ENCODE measurements at regions not wholly inside any gene's neighbourhood (a gene's known extent, or its start where the extent isn't known, plus 50 kb on each side); places are given as distances from the start of the nearest gene placed in this dataset.

- no peak overlapping the region for H2BK5ac ChIP-seq (ENCODE audit: low read depth, low read length)
- H3K79me2 ChIP-seq (ENCODE audit: control insufficient read depth in 1 of 2, insufficient read depth in 2 of 2, low read length in 2 of 2) = no peaks in the 10 kb centered on the region
- no peak for DNase-seq (ENCODE audit: low read depth in 1 of 2, low spot score in 2 of 2)
- H2BK120ac ChIP-seq (replicated peaks; ENCODE audit: low read depth, low read length) = no peak overlapping the region
- H4K5ac ChIP-seq (ENCODE audit: insufficient read length, low read depth, low read length) = no peak overlapping the region
- no peaks in the 10 kb centered on the region for H3K23me2 ChIP-seq (ENCODE audit: low read depth, low read length)
- no peaks in the 10 kb centered on the region for H3K27me3 ChIP-seq (replicated peaks in 1 of 4; ENCODE audit: control insufficient read depth in 3 of 4, extremely low read depth in 1 of 4, insufficient read depth in 3 of 4, low read length in 3 of 4)
- H3K9ac ChIP-seq (replicated peaks in 1 of 4; ENCODE audit: extremely low read depth in 1 of 4, low read depth in 3 of 4, low read length in 3 of 4) = no peak overlapping the region
- 90% methylated on average over 5 of the region's 5 CpGs; no CpG with 5 or more reads in 1 of the 2 experiments for WGBS, 2 experiments (ENCODE audit: extremely low coverage in 1 of 2, insufficient coverage in 1 of 2, insufficient read length in 1 of 2, insufficient replicate concordance in 2 of 2, low coverage in 1 of 2, low lambda C conversion rate in 2 of 2, missing lambda C conversion rate in 1 of 2)
- FAIRE-seq = no peak
- no peaks in the 10 kb centered on the region for H3K4me1 ChIP-seq (replicated peaks in 1 of 4; ENCODE audit: control insufficient read depth in 3 of 4, insufficient read depth in 4 of 4, low read length in 3 of 4)
- H2BK15ac ChIP-seq (ENCODE audit: low read length) = no peak overlapping the region
- H4K8ac ChIP-seq (ENCODE audit: extremely low read depth, insufficient read depth, low read length) = no peak overlapping the region
- TF ChIP-seq SIRT6 (IDR thresholded peaks at IDR 0.05; ENCODE audit: low read length) (no peak), CBX5 (IDR thresholded peaks at IDR 0.05; ENCODE audit: low read depth, low read length) (no peak), TEAD4 (IDR thresholded peaks at IDR 0.05; ENCODE audit: low read depth, low read length) (no peak), KDM4A (IDR thresholded peaks at IDR 0.05; ENCODE audit: low read depth, low read length, severe bottlenecking) (no peak), EGR1 (IDR thresholded peaks at IDR 0.05; ENCODE audit: borderline replicate concordance, low read depth, low read length) (no peak), PHF8 (conservative IDR thresholded peaks at IDR 0.05; ENCODE audit: low read depth, low read length) (no peak)
- no peak overlapping the region for H3K4ac ChIP-seq (replicated peaks; ENCODE audit: insufficient read length, low read depth, low read length)
- H3K56ac ChIP-seq (replicated peaks; ENCODE audit: insufficient read length, low read depth, low read length) = no peak overlapping the region
- no peak overlapping the region for H3K4me2 ChIP-seq (ENCODE audit: insufficient read depth in 1 of 2, low read depth in 2 of 2, low read length in 2 of 2)
- H2BK12ac ChIP-seq (ENCODE audit: low read depth, low read length) = no peak overlapping the region
- ChIA-PET CTCF (ENCODE audit: partially characterized antibody) (interaction anchor here (1.0 to 1.4 kb wide), 2 partner anchors 9 to 13 kb away, joined by 3 to 4 read pairs; no protein-coding TSS in a partner anchor), POLR2A (ENCODE audit: partially characterized antibody) (no interaction called here)
- H3K14ac ChIP-seq (ENCODE audit: insufficient read length) = no peak overlapping the region
- no peak overlapping the region for H2BK20ac ChIP-seq (ENCODE audit: low read length)
- no peak overlapping the region for H3K27ac ChIP-seq (ENCODE audit: low read depth, low read length)
- H4K91ac ChIP-seq (replicated peaks; ENCODE audit: insufficient read length, low read length) = no peak overlapping the region
- H2AK5ac ChIP-seq (ENCODE audit: low read depth, low read length) = no peak overlapping the region
- H3K9me3 ChIP-seq (ENCODE audit: insufficient read depth in 2 of 2, low read depth in 1 of 2, low read length in 1 of 2) = no peaks in the 10 kb centered on the region
- no peak overlapping the region for H3K23ac ChIP-seq (ENCODE audit: insufficient read length)
- H3K79me1 ChIP-seq (ENCODE audit: low read depth, low read length) = no peaks in the 10 kb centered on the region
- H3K18ac ChIP-seq (ENCODE audit: extremely low read depth, low read length) = no peak overlapping the region
- no peak overlapping the region for H2AFZ ChIP-seq (ENCODE audit: low read length)
- no peak overlapping the region for H3K4me3 ChIP-seq (ENCODE audit: extremely low read depth in 1 of 4, insufficient read depth in 2 of 4, low read depth in 3 of 4, low read length in 4 of 4)
- H4K20me1 ChIP-seq (replicated peaks in 1 of 2; ENCODE audit: control insufficient read depth in 1 of 2, insufficient read depth in 2 of 2, low read length in 2 of 2) = no peaks in the 10 kb centered on the region
- H3K36me3 ChIP-seq (ENCODE audit: control insufficient read depth in 2 of 4, insufficient read depth in 4 of 4, low read length in 3 of 4) = no peaks in the 10 kb centered on the region
Observed at GRCh38 chr9:126063326-126063725, 263.3 kb upstream of the MVB12B start.
